ENCODE measurements at regions not wholly inside any gene's neighbourhood (a gene's known extent, or its start where the extent isn't known, plus 50 kb on each side); places are given as distances from the start of the nearest gene placed in this dataset.
A peak's percentile ranks its signal among the peaks of the same experiment; 100 is the strongest.
"Not testable (repeated sequence)": the region's sequence is repeated elsewhere in the genome, so short reads cannot be mapped to it uniquely, and the experiment has no call there.

GRCh38 chrX:23458957-23459356 is 124.3 kb downstream of the PTCHD1 start:
- not testable (repeated sequence) for DNase-seq

GRCh38 chrX:23465105-23465791 is 130.6 kb downstream of the PTCHD1 start:
- no peak for DNase-seq

- no peak for DNase-seq
Observed at GRCh38 chrX:23465985-23466384, 131.3 kb downstream of the PTCHD1 start.

GRCh38 chrX:23478056-23478455 is 143.4 kb downstream of the PTCHD1 start:
- DNase-seq: no peak

- no peak for DNase-seq
Observed at GRCh38 chrX:23478561-23478960, 143.9 kb downstream of the PTCHD1 start.

- no peak for DNase-seq
Observed at GRCh38 chrX:23482561-23482960, 147.9 kb downstream of the PTCHD1 start.

- no peak for DNase-seq
Observed at GRCh38 chrX:23483396-23483795, 148.7 kb downstream of the PTCHD1 start.

- no peak for DNase-seq
Observed at GRCh38 chrX:23493941-23494374, 159.3 kb downstream of the PTCHD1 start.

- no peak for DNase-seq
Observed at GRCh38 chrX:23494741-23495140, 160.1 kb downstream of the PTCHD1 start.

GRCh38 chrX:23497919-23498318 is 163.3 kb downstream of the PTCHD1 start:
- no peak for DNase-seq

GRCh38 chrX:23501974-23502373 is 165.3 kb upstream of the PRDX4 start:
- no peak for DNase-seq

GRCh38 chrX:23503835-23504539 is 163.3 kb upstream of the PRDX4 start:
- DNase-seq: no peak

- no peak for DNase-seq
Observed at GRCh38 chrX:23504540-23504884, 162.8 kb upstream of the PRDX4 start.

GRCh38 chrX:23504895-23505294 is 162.4 kb upstream of the PRDX4 start:
- no peak for DNase-seq

GRCh38 chrX:23505531-23506303 is 161.6 kb upstream of the PRDX4 start:
- no peak for DNase-seq

GRCh38 chrX:23509256-23509655 is 158.0 kb upstream of the PRDX4 start:
- no peak for DNase-seq

GRCh38 chrX:23511793-23512192 is 155.5 kb upstream of the PRDX4 start:
- no peak for DNase-seq

GRCh38 chrX:23513121-23513520 is 154.2 kb upstream of the PRDX4 start:
- no peak for DNase-seq

- no peak for DNase-seq
Observed at GRCh38 chrX:23514082-23514481, 153.2 kb upstream of the PRDX4 start.

GRCh38 chrX:23515028-23515427 is 152.3 kb upstream of the PRDX4 start:
- no peak for DNase-seq

- DNase-seq: peak; percentile 9
Observed at GRCh38 chrX:23523026-23523657, 144.2 kb upstream of the PRDX4 start.

- no peak for DNase-seq
Observed at GRCh38 chrX:23524467-23524866, 142.8 kb upstream of the PRDX4 start.

GRCh38 chrX:23525531-23525930 is 141.8 kb upstream of the PRDX4 start:
- DNase-seq: no peak
